PC-3 (cell line): ENCODE measurements at regions not wholly inside any gene's neighbourhood (a gene's known extent, or its start where the extent isn't known, plus 50 kb on each side); places are given as distances from the start of the nearest gene placed in this dataset.

Source experiments
- ATAC-seq: fragments of 200-7000 bp; cut with Tn5 transposase; 2 replicates; pipeline ENCODE4 v1.9.1; 2020; ENCODE audit warnings: mild to moderate bottlenecking, moderate library complexity
- BruUV-seq: library from RNA; stranded (reverse); fragments of 400-500 nt; replicated peaks from 2 replicates; lab custom pipeline; 2021; lab: Mats Ljungman, UMichigan
- CTCF ChIA-PET: fragments of 300-600 bp; sonication (Branson Sonifier 250); formaldehyde crosslinking; loops from one replicate; lab custom pipeline; 2022; ENCODE audit warnings: antibody characterized with exemption; lab: Charles Lee
- POLR2A ChIA-PET: fragments of 300-600 bp; sonication (Branson Sonifier 250); formaldehyde crosslinking; loops from one replicate; lab custom pipeline; 2022; ENCODE audit warnings: antibody characterized with exemption; ENCODE audit not compliant: unreplicated experiment; lab: Charles Lee
- DNase-seq: peaks from one replicate; pipeline ENCODE4 v3.0.0-alpha.2; 2015
- H2AFZ ChIP-seq: fragments of 300-600 bp; sonication (generic); 2 replicates; pipeline ENCODE4 v1.6.0; 2016; ENCODE audit warnings: antibody characterized with exemption, low read length
- H3F3A ChIP-seq: fragments of 300-600 bp; sonication (generic); one replicate; pipeline ENCODE4 v1.6.0; 2017; ENCODE audit warnings: antibody characterized with exemption, low read length, control low read depth, mild to moderate bottlenecking; ENCODE audit not compliant: unreplicated experiment
- H3K27ac ChIP-seq: fragments of 300-600 bp; sonication (generic); 2 replicates; pipeline ENCODE4 v1.5.1; 2016; ENCODE audit warnings: mild to moderate bottlenecking, low read length
- H3K27me3 ChIP-seq: fragments of 300-600 bp; sonication (generic); 2 replicates; pipeline ENCODE4 v1.6.1; 2016; ENCODE audit warnings: low read length, mixed read lengths
- H3K36me3 ChIP-seq: fragments of 300-600 bp; sonication (generic); 2 replicates; pipeline ENCODE4 v1.6.1; 2016; ENCODE audit warnings: low read depth, mixed run types, low read length, mixed read lengths
- H3K4me1 ChIP-seq: fragments of 300-600 bp; sonication (generic); 2 replicates; pipeline ENCODE4 v1.5.1; 2016; ENCODE audit warnings: low read length; ENCODE audit not compliant: insufficient read depth
- H3K4me2 ChIP-seq: fragments of 300-600 bp; sonication (generic); 2 replicates; pipeline ENCODE4 v1.6.0; 2016; ENCODE audit warnings: low read length
- H3K4me3 ChIP-seq: fragments of 300-600 bp; sonication (generic); 2 replicates; pipeline ENCODE4 v1.5.1; 2016; ENCODE audit warnings: mild to moderate bottlenecking, low read length, mixed read lengths
- H3K79me2 ChIP-seq: fragments of 300-600 bp; sonication (generic); 2 replicates; pipeline ENCODE4 v1.6.1; 2017; ENCODE audit warnings: low read length, mixed read lengths
- H3K9ac ChIP-seq: fragments of 300-600 bp; sonication (generic); 2 replicates; pipeline ENCODE4 v1.6.0; 2016; ENCODE audit warnings: mild to moderate bottlenecking, low read length
- H3K9me2 ChIP-seq: fragments of 300-600 bp; sonication (generic); replicated peaks from 2 replicates; pipeline ENCODE4 v1.6.1; 2016; ENCODE audit warnings: mixed run types, low read length, mixed read lengths
- H3K9me3 ChIP-seq: fragments of 300-600 bp; sonication (generic); 2 replicates; pipeline ENCODE4 v1.6.1; 2016; ENCODE audit warnings: low read length, mixed read lengths
- H4K20me1 ChIP-seq: fragments of 300-600 bp; sonication (generic); 2 replicates; pipeline ENCODE4 v1.6.1; 2016; ENCODE audit warnings: low read length, mixed read lengths
- EZH2 ChIP-seq: fragments of 300-600 bp; sonication (generic); IDR thresholded peaks from one replicate; pipeline ENCODE4 v1.6.1; 2017; ENCODE audit warnings: antibody characterized with exemption, mild to moderate bottlenecking, low read length; ENCODE audit not compliant: unreplicated experiment
- EZH2phosphoT487 ChIP-seq: fragments of 300-600 bp; sonication (generic); IDR thresholded peaks from 2 replicates; pipeline ENCODE4 v1.6.1; 2018; ENCODE audit warnings: mild to moderate bottlenecking, antibody characterized with exemption, low read length, borderline replicate concordance
- intact Hi-C: fragments of 100-400 bp; cut with micrococcal nuclease; formaldehyde crosslinking; loops from 2 replicates; pipeline ENCODE4 v1.9.0; 2023
- TF ChIP-seq, protein P1 (sequence below): fragments of 300-600 bp; sonication (generic); conservative IDR thresholded peaks from 2 replicates; pipeline ENCODE4 v1.5.1; 2017; ENCODE audit warnings: antibody characterized with exemption, low read depth, mild to moderate bottlenecking, low read length

DNA sequence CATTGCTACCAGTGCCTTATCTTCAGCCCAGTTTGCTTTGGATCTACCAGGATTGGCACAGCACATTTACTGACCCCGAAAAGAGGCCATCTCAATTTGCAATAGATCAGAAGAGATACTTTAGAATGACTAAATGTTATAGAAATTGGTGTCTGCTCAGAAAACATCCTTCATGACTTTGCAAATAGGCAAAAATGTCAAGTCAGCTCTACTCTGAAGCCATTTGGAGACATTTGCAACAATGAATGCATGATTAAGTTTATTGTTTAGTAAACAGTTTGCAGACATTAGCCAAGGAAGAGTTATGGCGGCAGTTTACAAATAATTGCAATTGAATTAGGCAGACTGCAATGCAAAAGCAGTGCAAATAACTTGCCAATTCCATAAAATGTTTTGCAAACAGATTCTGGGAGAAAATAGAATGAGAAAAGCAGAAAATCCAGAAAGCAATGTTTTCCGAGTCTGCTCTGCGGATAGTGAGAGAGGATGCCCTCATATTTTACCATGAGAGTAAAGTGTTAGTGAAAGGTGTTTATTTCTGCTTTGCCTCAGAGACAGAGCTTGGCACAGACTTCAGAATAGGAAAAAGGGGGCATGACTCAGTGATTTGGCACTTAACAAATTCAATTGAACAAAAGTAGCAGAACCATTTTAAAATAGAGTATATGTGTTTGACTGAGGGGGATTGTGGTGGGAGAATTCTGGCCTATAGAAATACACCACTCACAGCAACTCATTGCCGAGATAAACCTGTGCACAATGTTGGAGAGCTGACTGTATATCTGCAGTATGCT, 334.9 kb upstream of the NR2F2 start:
- Histone ChIP-seq H3K9me3 (no peaks in the 10 kb centered on the region), H3K4me2 (no peak overlapping the region), H3K9me2 (no peaks in the 10 kb centered on the region), H3K4me1 (peaks cover 6% of the 10 kb centered on the region), H3K36me3 (no peaks in the 10 kb centered on the region), H3F3A (no peaks in the 10 kb centered on the region), H3K4me3 (no peak overlapping the region), H3K79me2 (no peaks in the 10 kb centered on the region), H2AFZ (no peak overlapping the region), H3K27me3 (no peaks in the 10 kb centered on the region), H3K9ac (no peak overlapping the region), H4K20me1 (no peaks in the 10 kb centered on the region), H3K27ac (no peak overlapping the region)
- CTCF ChIA-PET = no interaction called here
- BruUV-seq = no TSS peak
- no peak for ATAC-seq
- peak; percentile 32 for DNase-seq
- intact Hi-C loops = no loop called here
- POLR2A ChIA-PET = no interaction called here
- TF ChIP-seq EZH2phosphoT487 (no peak), EZH2 (no peak)
- TF ChIP-seq, protein P1, sequence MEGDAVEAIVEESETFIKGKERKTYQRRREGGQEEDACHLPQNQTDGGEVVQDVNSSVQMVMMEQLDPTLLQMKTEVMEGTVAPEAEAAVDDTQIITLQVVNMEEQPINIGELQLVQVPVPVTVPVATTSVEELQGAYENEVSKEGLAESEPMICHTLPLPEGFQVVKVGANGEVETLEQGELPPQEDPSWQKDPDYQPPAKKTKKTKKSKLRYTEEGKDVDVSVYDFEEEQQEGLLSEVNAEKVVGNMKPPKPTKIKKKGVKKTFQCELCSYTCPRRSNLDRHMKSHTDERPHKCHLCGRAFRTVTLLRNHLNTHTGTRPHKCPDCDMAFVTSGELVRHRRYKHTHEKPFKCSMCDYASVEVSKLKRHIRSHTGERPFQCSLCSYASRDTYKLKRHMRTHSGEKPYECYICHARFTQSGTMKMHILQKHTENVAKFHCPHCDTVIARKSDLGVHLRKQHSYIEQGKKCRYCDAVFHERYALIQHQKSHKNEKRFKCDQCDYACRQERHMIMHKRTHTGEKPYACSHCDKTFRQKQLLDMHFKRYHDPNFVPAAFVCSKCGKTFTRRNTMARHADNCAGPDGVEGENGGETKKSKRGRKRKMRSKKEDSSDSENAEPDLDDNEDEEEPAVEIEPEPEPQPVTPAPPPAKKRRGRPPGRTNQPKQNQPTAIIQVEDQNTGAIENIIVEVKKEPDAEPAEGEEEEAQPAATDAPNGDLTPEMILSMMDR = no peak

DNA sequence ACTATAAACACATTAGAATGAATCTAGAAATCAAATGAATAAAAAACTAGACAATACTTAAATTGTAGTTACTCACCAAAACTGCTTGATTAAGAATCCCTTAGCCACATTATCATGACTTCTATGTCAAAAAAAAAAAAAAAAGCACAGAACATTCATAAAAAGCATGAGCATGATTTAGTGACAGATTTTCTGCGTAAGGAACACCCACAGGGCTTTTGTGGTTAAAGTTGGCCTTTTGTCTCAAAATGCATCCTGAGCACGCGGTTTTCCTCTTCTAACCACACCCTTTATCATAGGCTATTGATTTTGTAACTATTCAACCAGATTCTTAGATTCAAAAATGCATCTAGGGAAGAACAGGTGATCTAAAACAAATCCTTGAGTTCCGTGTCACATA, 334.0 kb upstream of the NR2F2 start:
- intact Hi-C loops = no loop called here
- Histone ChIP-seq H3K27ac (no peak overlapping the region), H3K79me2 (no peaks in the 10 kb centered on the region), H3K9me2 (no peaks in the 10 kb centered on the region), H3F3A (no peaks in the 10 kb centered on the region), H3K4me3 (no peak overlapping the region), H4K20me1 (no peaks in the 10 kb centered on the region), H3K27me3 (no peaks in the 10 kb centered on the region), H3K36me3 (no peaks in the 10 kb centered on the region), H3K4me2 (no peak overlapping the region), H3K4me1 (peaks cover 6% of the 10 kb centered on the region), H3K9ac (no peak overlapping the region), H2AFZ (no peak overlapping the region), H3K9me3 (no peaks in the 10 kb centered on the region)
- TF ChIP-seq, protein P1 = no peak
- TF ChIP-seq EZH2 (no peak), EZH2phosphoT487 (no peak)
- BruUV-seq = no TSS peak
- POLR2A ChIA-PET = no interaction called here
- CTCF ChIA-PET = no interaction called here
- ATAC-seq = no peak
- no peak for DNase-seq

DNA sequence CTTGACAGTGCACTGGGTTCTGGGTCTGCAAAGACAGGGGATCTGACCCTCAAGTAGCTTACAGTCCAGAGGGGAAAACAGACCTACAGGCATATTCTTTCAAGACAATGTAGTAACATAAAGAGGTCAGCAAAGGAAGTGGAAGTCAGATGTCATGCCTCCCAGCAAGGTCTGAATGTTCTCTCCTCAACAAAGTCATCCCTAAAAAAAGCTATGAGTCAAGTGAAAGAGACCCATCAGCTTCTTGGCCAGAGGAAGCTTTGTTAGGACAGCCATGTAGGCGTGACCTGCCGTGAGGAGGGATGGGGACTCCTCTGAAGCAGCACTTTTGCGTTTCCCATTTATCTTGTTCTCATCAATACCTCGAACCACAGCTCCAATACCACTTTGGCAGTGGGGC, 331.6 kb upstream of the NR2F2 start:
- BruUV-seq = no TSS peak
- TF ChIP-seq EZH2phosphoT487 = no peak
- TF ChIP-seq, protein P1 = no peak
- no peak for TF ChIP-seq EZH2
- no peaks in the 10 kb centered on the region for H4K20me1 ChIP-seq
- intact Hi-C loops = no loop called here
- ATAC-seq = no peak
- H3K4me1 ChIP-seq = peaks cover 6% of the 10 kb centered on the region
- CTCF ChIA-PET = no interaction called here
- no peaks in the 10 kb centered on the region for H3K9me2 ChIP-seq
- H3K9ac ChIP-seq = no peak overlapping the region
- H3K36me3 ChIP-seq = no peaks in the 10 kb centered on the region
- no peaks in the 10 kb centered on the region for H3K27me3 ChIP-seq
- POLR2A ChIA-PET = no interaction called here
- no peak overlapping the region for H3K4me3 ChIP-seq
- no peak overlapping the region for H3K4me2 ChIP-seq
- H3K79me2 ChIP-seq = no peaks in the 10 kb centered on the region
- no peak for DNase-seq
- no peaks in the 10 kb centered on the region for H3K9me3 ChIP-seq
- H3F3A ChIP-seq = no peaks in the 10 kb centered on the region
- no peak overlapping the region for H2AFZ ChIP-seq
- no peak overlapping the region for H3K27ac ChIP-seq
